NCI-H1048 (cell line): ENCODE measurements at regions not wholly inside any gene's neighbourhood (a gene's known extent, or its start where the extent isn't known, plus 50 kb on each side); places are given as distances from the start of the nearest gene placed in this dataset.

Experiments
- DNase-seq: peaks from one replicate; lab custom pipeline; 2025; lab: John Stamatoyannopoulos, UW

- no peak for DNase-seq
Observed at GRCh38 chr2:18787726-18788125, 198.4 kb upstream of the NT5C1B start.

GRCh38 chr2:18784245-18784644, 194.9 kb upstream of the NT5C1B start:
- DNase-seq, result no peak

- DNase-seq, result no peak
Observed at GRCh38 chr2:18781541-18782280, 192.3 kb upstream of the NT5C1B start.

GRCh38 chr2:18777250-18777812, 188.0 kb upstream of the NT5C1B start:
- DNase-seq, result no peak

GRCh38 chr2:18771212-18771611, 181.8 kb upstream of the NT5C1B start:
- DNase-seq, result no peak

GRCh38 chr2:18763338-18763737, 174.0 kb upstream of the NT5C1B start:
- DNase-seq, result no peak

- DNase-seq, result no peak
Observed at GRCh38 chr2:18762667-18763066, 173.3 kb upstream of the NT5C1B start.

- no peak for DNase-seq
Observed at GRCh38 chr2:18754286-18754685, 164.9 kb upstream of the NT5C1B start.

- no peak for DNase-seq
Observed at GRCh38 chr2:18753722-18754121, 164.4 kb upstream of the NT5C1B start.

- no peak for DNase-seq
Observed at GRCh38 chr2:18752667-18753422, 163.5 kb upstream of the NT5C1B start.

- DNase-seq, result no peak
Observed at GRCh38 chr2:18752022-18752493, 162.7 kb upstream of the NT5C1B start.

GRCh38 chr2:18750672-18751554, 161.5 kb upstream of the NT5C1B start:
- no peak for DNase-seq

GRCh38 chr2:18749912-18750526, 160.7 kb upstream of the NT5C1B start:
- DNase-seq, result peak; percentile 62

GRCh38 chr2:18745431-18746272, 156.3 kb upstream of the NT5C1B start:
- DNase-seq, result no peak

- DNase-seq, result no peak
Observed at GRCh38 chr2:18741895-18742732, 152.7 kb upstream of the NT5C1B start.

- no peak for DNase-seq
Observed at GRCh38 chr2:18741191-18741590, 151.8 kb upstream of the NT5C1B start.

- no peak for DNase-seq
Observed at GRCh38 chr2:18740474-18740881, 151.1 kb upstream of the NT5C1B start.

- DNase-seq, result no peak
Observed at GRCh38 chr2:18731666-18732065, 142.3 kb upstream of the NT5C1B start.

- DNase-seq, result no peak
Observed at GRCh38 chr2:18724371-18725145, 135.2 kb upstream of the NT5C1B start.
